ENCODE measurements at regions not wholly inside any gene's neighbourhood (a gene's known extent, or its start where the extent isn't known, plus 50 kb on each side); places are given as distances from the start of the nearest gene placed in this dataset.

GRCh38 chr16:79297805-79298204, 302.7 kb downstream of the MAF start:
- no peak overlapping the region for H3K27ac ChIP-seq (ENCODE audit: low read length)

DNA sequence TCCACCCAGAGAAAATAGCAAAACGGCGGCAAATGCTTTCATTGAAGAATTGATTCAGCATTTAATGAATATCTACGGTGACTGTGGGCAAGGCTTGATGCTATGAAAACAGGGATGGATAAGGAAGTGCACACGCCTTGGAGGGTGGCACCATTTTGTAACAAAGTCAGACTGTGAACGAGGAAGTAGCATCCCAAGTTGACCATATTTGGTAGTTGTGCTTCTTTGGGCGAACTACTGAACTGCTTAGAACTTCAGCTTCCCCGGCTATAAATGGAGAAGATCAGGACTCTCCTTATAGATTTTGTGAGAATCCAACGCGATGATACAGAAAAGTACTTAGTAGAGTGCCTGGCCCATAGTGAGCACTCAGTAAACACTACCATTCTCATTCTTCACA, 303.2 kb downstream of the MAF start:
- H3K9ac ChIP-seq (ENCODE audit: low read length): no peak overlapping the region
- H3K9me2 ChIP-seq (ENCODE audit: insufficient read depth, low read length): no peaks in the 10 kb centered on the region
- no peak overlapping the region for H2AFZ ChIP-seq (ENCODE audit: low read depth, low read length)

More at GRCh38 chr16:79297805-79298204, 302.7 kb downstream of the MAF start:
- Histone ChIP-seq H3K9me3 (ENCODE audit: low read length) (no peaks in the 10 kb centered on the region), H3K9ac (ENCODE audit: low read length) (no peak overlapping the region), H3K4me3 (ENCODE audit: low read length) (no peak overlapping the region), H4K20me1 (ENCODE audit: insufficient read depth) (no peaks in the 10 kb centered on the region), H3K36me3 (ENCODE audit: insufficient read depth, low read length) (no peaks in the 10 kb centered on the region), H3K4me2 (ENCODE audit: low read length) (no peak overlapping the region), H3K9me2 (ENCODE audit: insufficient read depth, low read length) (no peaks in the 10 kb centered on the region), H3F3A (ENCODE audit: insufficient read depth, low read length, poor library complexity, severe bottlenecking) (no peaks in the 10 kb centered on the region), H3K27me3 (ENCODE audit: insufficient read depth, low read depth, low read length) (peaks cover 88% of the 10 kb centered on the region), H3K79me2 (replicated peaks; ENCODE audit: insufficient read depth, low read length) (no peaks in the 10 kb centered on the region), H2AFZ (ENCODE audit: low read depth, low read length) (no peak overlapping the region)
- TF ChIP-seq EZH2 (IDR thresholded peaks at IDR 0.05; ENCODE audit: borderline replicate concordance, insufficient read depth, low read length, poor library complexity, severe bottlenecking): no peak
- TF ChIP-seq RAD21 (conservative IDR thresholded peaks at IDR 0.05): no peak
- TF ChIP-seq, protein P1, sequence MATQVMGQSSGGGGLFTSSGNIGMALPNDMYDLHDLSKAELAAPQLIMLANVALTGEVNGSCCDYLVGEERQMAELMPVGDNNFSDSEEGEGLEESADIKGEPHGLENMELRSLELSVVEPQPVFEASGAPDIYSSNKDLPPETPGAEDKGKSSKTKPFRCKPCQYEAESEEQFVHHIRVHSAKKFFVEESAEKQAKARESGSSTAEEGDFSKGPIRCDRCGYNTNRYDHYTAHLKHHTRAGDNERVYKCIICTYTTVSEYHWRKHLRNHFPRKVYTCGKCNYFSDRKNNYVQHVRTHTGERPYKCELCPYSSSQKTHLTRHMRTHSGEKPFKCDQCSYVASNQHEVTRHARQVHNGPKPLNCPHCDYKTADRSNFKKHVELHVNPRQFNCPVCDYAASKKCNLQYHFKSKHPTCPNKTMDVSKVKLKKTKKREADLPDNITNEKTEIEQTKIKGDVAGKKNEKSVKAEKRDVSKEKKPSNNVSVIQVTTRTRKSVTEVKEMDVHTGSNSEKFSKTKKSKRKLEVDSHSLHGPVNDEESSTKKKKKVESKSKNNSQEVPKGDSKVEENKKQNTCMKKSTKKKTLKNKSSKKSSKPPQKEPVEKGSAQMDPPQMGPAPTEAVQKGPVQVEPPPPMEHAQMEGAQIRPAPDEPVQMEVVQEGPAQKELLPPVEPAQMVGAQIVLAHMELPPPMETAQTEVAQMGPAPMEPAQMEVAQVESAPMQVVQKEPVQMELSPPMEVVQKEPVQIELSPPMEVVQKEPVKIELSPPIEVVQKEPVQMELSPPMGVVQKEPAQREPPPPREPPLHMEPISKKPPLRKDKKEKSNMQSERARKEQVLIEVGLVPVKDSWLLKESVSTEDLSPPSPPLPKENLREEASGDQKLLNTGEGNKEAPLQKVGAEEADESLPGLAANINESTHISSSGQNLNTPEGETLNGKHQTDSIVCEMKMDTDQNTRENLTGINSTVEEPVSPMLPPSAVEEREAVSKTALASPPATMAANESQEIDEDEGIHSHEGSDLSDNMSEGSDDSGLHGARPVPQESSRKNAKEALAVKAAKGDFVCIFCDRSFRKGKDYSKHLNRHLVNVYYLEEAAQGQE (IDR thresholded peaks at IDR 0.05; ENCODE audit: borderline replicate concordance): no peak
- no peak for TF ChIP-seq TAF1 (IDR thresholded peaks at IDR 0.05; ENCODE audit: low read depth)
- TF ChIP-seq SMC3 (conservative IDR thresholded peaks at IDR 0.05; ENCODE audit: poor library complexity): no peak

More for the DNA sequence above, 303.2 kb downstream of the MAF start:
- no peaks in the 10 kb centered on the region for H4K20me1 ChIP-seq (ENCODE audit: insufficient read depth)
- H3K4me2 ChIP-seq (ENCODE audit: low read length): no peak overlapping the region
- H3K9me3 ChIP-seq (ENCODE audit: low read length): no peaks in the 10 kb centered on the region
- H3K27me3 ChIP-seq (ENCODE audit: insufficient read depth, low read depth, low read length): peaks cover 86% of the 10 kb centered on the region
- no peaks in the 10 kb centered on the region for H3K79me2 ChIP-seq (replicated peaks; ENCODE audit: insufficient read depth, low read length)
- H3K4me3 ChIP-seq (ENCODE audit: low read length): no peak overlapping the region
- H3F3A ChIP-seq (ENCODE audit: insufficient read depth, low read length, poor library complexity, severe bottlenecking): no peaks in the 10 kb centered on the region
- no peaks in the 10 kb centered on the region for H3K36me3 ChIP-seq (ENCODE audit: insufficient read depth, low read length)
- no peak overlapping the region for H3K27ac ChIP-seq (ENCODE audit: low read length)
- TF ChIP-seq CTCF (IDR thresholded peaks at IDR 0.05; ENCODE audit: poor library complexity, severe bottlenecking) (no peak), MXI1 (conservative IDR thresholded peaks at IDR 0.05; ENCODE audit: poor library complexity, severe bottlenecking) (no peak), POLR2AphosphoS5 (IDR thresholded peaks at IDR 0.05) (no peak), EP300 (conservative IDR thresholded peaks at IDR 0.05; ENCODE audit: poor library complexity, severe bottlenecking) (no peak), TAF1 (IDR thresholded peaks at IDR 0.05; ENCODE audit: low read depth) (no peak), EZH2 (IDR thresholded peaks at IDR 0.05; ENCODE audit: borderline replicate concordance, insufficient read depth, low read length, poor library complexity, severe bottlenecking) (no peak), RAD21 (conservative IDR thresholded peaks at IDR 0.05) (no peak), SMC3 (conservative IDR thresholded peaks at IDR 0.05; ENCODE audit: poor library complexity) (no peak)
- TF ChIP-seq, protein P1 (IDR thresholded peaks at IDR 0.05; ENCODE audit: borderline replicate concordance): no peak

Data from neural cell (in vitro differentiated cells).